Uterus (tissue), 3 donors: ENCODE measurements at regions not wholly inside any gene's neighbourhood (a gene's known extent, or its start where the extent isn't known, plus 50 kb on each side); places are given as distances from the start of the nearest gene placed in this dataset.
"Not testable (repeated sequence)": the region's sequence is repeated elsewhere in the genome, so short reads cannot be mapped to it uniquely, and the experiment has no call there.

Experiments used
- DNase-seq, 2 donors: peaks; one replicate each; pipeline ENCODE4 v3.0.0-alpha.2; 2019 to 2020
- H3K27ac ChIP-seq, 2 donors: fragments of 200-600 bp; sonication (generic); 1 replicate in 1 of 2; 2 replicates in 1 of 2; pipeline ENCODE4 v1.5.1; 2016 to 2018
- H3K27me3 ChIP-seq, 2 donors: fragments of 200-600 bp; sonication (generic); one replicate each; pipeline ENCODE4 v1.5.1; 2018 to 2019; ENCODE audit warnings: control low read depth in 1 of 2
- H3K36me3 ChIP-seq, 2 donors: fragments of 200-600 bp; sonication (generic); one replicate each; pipeline ENCODE4 v1.5.1; 2019; ENCODE audit warnings: control low read depth in 1 of 2
- H3K4me1 ChIP-seq, 2 donors: fragments of 200-600 bp; sonication (generic); one replicate each; pipeline ENCODE4 v1.5.1; 2018 to 2019; ENCODE audit warnings: control low read depth in 1 of 2
- H3K4me3 ChIP-seq, 2 donors: fragments of 200-600 bp; sonication (generic); 1 replicate in 1 of 2; 2 replicates in 1 of 2; pipeline ENCODE4 v1.5.1; 2018 to 2019; ENCODE audit warnings: mild to moderate bottlenecking in 1 of 2
- H3K9me3 ChIP-seq, 2 donors: fragments of 200-600 bp; sonication (generic); one replicate each; pipeline ENCODE4 v1.5.1; 2019; ENCODE audit warnings: control low read depth in 1 of 2
- CTCF ChIP-seq, 4 experiments: fragments of 200-600 bp in 2 of 4; fragments of 450-650 bp in 2 of 4; sonication (generic) in 2 of 4; IDR thresholded peaks; one replicate each; pipeline ENCODE4 v1.5.1; 2016 to 2019; ENCODE audit warnings: antibody characterized with exemption in 4 of 4, mild to moderate bottlenecking in 2 of 4, moderate library complexity in 1 of 4
- POLR2A ChIP-seq, 2 donors: fragments of 450-650 bp; IDR thresholded peaks; one replicate each; pipeline ENCODE4 v1.6.1; 2016; ENCODE audit warnings: antibody characterized with exemption in 2 of 2, mild to moderate bottlenecking in 1 of 2, moderate library complexity in 1 of 2
- intact Hi-C: fragments of 100-400 bp; cut with DNase I; formaldehyde crosslinking; loops from one replicate; pipeline ENCODE4 v1.15.1; 2023; ENCODE audit warnings: low total_unique reads
- donor health status: DM: yes; HTN: yes; CAD: no.

- TF ChIP-seq POLR2A (IDR thresholded peaks at IDR 0.05) (no peak), CTCF (IDR thresholded peaks at IDR 0.05) (no peak)
- no peak overlapping the region for H3K27ac ChIP-seq
- intact Hi-C loops, result no loop called here
Observed at GRCh38 chr18:8910186-8910822, 192.2 kb upstream of the NDUFV2 start.

GRCh38 chr18:8910843-8911242 lies 191.7 kb upstream of the NDUFV2 start:
- no peaks in the 10 kb centered on the region for H3K4me1 ChIP-seq
- no peak for DNase-seq
- no peaks in the 10 kb centered on the region for H3K27me3 ChIP-seq
- intact Hi-C loops, result no loop called here
- no peak for TF ChIP-seq POLR2A (IDR thresholded peaks at IDR 0.05)
- no peak for TF ChIP-seq CTCF (IDR thresholded peaks at IDR 0.05)
- no peaks in the 10 kb centered on the region for H3K36me3 ChIP-seq
- no peak overlapping the region for H3K27ac ChIP-seq
- H3K9me3 ChIP-seq, result no peaks in the 10 kb centered on the region
- no peak overlapping the region for H3K4me3 ChIP-seq

More at GRCh38 chr18:8910186-8910822, 192.2 kb upstream of the NDUFV2 start:
- H3K36me3 ChIP-seq, result no peaks in the 10 kb centered on the region
- no peak for DNase-seq
- H3K27me3 ChIP-seq, result no peaks in the 10 kb centered on the region
- no peaks in the 10 kb centered on the region for H3K9me3 ChIP-seq
- H3K4me3 ChIP-seq, result no peak overlapping the region
- no peaks in the 10 kb centered on the region for H3K4me1 ChIP-seq

DNA sequence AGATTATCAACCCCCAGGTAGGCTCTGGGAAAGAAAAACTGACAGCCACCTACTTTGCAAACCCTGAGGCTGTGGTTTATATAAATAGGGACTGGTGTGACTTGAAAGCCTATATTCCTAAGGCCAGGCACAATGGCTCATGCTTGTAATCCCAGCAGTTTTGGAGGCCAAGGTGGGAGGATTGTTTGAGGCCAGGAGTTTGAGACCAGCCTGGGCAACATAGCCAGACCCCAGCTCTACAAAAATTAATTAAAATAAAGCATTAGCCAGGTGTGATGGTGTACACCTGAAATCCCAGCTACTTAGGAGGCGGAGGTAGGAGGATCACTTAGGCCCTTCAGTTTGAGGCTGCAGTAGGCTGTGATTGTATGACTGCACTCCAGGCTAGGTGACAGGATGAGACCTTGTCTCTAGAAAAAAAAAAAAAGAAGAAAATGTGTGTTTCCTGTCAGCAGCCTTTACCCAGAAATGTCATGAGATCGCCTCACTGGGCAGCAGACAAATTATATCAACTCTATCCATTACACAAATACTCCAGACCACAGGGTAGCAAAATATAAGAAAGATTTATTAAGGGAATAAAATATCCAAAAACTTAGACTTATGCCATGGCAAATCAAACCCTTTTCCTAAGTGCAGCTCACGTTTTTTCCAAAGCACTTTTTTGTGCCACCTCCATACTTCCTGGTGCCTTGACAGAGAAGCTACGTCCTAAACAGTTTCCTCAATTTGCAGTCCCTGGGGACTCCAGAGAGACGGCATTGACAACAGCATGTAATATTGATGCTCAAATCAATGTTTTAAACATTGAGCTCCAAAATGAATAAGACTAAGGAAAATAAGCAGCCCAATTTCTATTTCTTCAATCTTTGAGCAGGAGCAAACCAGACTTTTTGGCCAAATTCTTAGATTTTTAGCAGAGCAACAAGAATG lies 190.8 kb upstream of the NDUFV2 start:
- DNase-seq, result no peak
- no peaks in the 10 kb centered on the region for H3K27me3 ChIP-seq

DNA sequence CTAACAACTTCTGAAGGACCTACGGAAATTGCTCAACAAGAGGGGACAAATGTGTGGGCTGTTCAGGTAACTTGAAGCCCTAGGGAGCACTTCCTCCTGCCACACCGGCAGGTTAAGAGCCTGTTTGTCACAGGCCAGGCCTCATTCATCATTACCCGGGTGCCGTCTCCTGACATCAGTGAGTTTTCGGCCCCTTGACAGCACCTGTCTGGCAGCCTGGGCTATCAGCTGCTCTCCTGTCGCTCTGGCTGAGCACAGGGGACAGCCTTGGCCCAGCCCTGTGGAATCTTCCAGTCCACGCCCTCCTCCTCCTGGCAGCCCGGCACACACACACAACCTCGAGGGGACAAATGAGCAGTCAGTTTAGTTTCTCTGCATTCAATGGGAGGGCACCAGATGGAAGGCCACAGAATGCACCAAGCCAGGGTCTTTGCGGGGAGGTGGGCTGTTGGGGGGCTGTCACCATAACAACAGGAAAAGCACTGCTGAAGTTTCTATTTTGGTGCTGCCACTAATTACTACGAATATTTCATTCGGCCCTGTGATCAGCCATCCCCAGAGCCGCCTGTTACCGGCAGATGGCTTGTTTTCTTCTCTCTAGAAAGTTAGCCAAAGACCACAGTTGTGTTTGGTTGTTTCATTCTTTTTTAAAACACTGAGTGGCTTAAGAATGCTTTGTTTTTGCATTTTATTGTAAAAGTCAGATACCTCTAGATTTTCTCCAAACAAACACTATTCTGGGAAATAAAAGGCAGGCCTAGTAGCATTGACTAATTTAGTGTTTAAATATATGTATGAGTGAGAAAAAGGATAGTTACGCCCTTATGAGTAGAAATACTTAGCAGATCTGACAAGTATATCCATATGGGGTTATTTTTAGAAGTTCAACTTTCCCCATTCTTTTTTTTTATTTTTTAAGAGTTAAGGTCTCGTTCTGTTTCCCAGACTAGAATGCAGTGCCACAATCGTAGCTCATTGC lies 189.9 kb upstream of the NDUFV2 start:
- no peaks in the 10 kb centered on the region for H3K4me1 ChIP-seq
- no peak overlapping the region for H3K4me3 ChIP-seq
- TF ChIP-seq POLR2A (IDR thresholded peaks at IDR 0.05) (no peak), CTCF (IDR thresholded peaks at IDR 0.05) (no peak)
- H3K36me3 ChIP-seq, result no peaks in the 10 kb centered on the region
- H3K27me3 ChIP-seq, result no peaks in the 10 kb centered on the region
- no peaks in the 10 kb centered on the region for H3K9me3 ChIP-seq
- DNase-seq, result no peak
- H3K27ac ChIP-seq, result no peak overlapping the region
- intact Hi-C loops, result no loop called here

More for the DNA sequence above, 190.8 kb upstream of the NDUFV2 start:
- no peaks in the 10 kb centered on the region for H3K9me3 ChIP-seq
- no peaks in the 10 kb centered on the region for H3K36me3 ChIP-seq
- H3K27ac ChIP-seq, result no peak overlapping the region
- no peaks in the 10 kb centered on the region for H3K4me1 ChIP-seq
- intact Hi-C loops, result no loop called here
- TF ChIP-seq CTCF (IDR thresholded peaks at IDR 0.05) (no peak), POLR2A (IDR thresholded peaks at IDR 0.05) (no peak)
- H3K4me3 ChIP-seq, result no peak overlapping the region

- H3K4me1 ChIP-seq, H3K27ac ChIP-seq, H3K36me3 ChIP-seq, DNase-seq, H3K9me3 ChIP-seq, H3K4me3 ChIP-seq, intact Hi-C loops, H3K27me3 ChIP-seq: not testable (repeated sequence)
Observed at GRCh38 chr18:8913606-8914403, 188.7 kb upstream of the NDUFV2 start.

- H3K27ac ChIP-seq, intact Hi-C loops, DNase-seq, H3K4me3 ChIP-seq, H3K27me3 ChIP-seq, H3K36me3 ChIP-seq, H3K4me1 ChIP-seq, H3K9me3 ChIP-seq: not testable (repeated sequence)
Observed at GRCh38 chr18:8914404-8915264, 187.9 kb upstream of the NDUFV2 start.
